ENCODE measurements at regions not wholly inside any gene's neighbourhood (a gene's known extent, or its start where the extent isn't known, plus 50 kb on each side); places are given as distances from the start of the nearest gene placed in this dataset.

GRCh38 chr20:24780674-24781417 is 168.2 kb upstream of the CST7 start:
- no peak for DNase-seq

- no peak for DNase-seq
These were observed 167.6 kb upstream of the CST7 start for GRCh38 chr20:24781418-24781980.

GRCh38 chr20:24782301-24782700 is 166.8 kb upstream of the CST7 start:
- DNase-seq, result no peak

GRCh38 chr20:24782801-24783630 is 166.1 kb upstream of the CST7 start:
- DNase-seq, result no peak

GRCh38 chr20:24783631-24784492 is 165.2 kb upstream of the CST7 start:
- no peak for DNase-seq

GRCh38 chr20:24784607-24785006 is 164.5 kb upstream of the CST7 start:
- no peak for DNase-seq

GRCh38 chr20:24785141-24786110 is 163.6 kb upstream of the CST7 start:
- no peak for DNase-seq

- DNase-seq, result no peak
These were observed 163.0 kb upstream of the CST7 start for GRCh38 chr20:24786111-24786495.

- DNase-seq, result no peak
These were observed 162.4 kb upstream of the CST7 start for GRCh38 chr20:24786646-24787045.

- DNase-seq, result no peak
These were observed 162.0 kb upstream of the CST7 start for GRCh38 chr20:24787071-24787470.

- DNase-seq, result no peak
These were observed 161.4 kb upstream of the CST7 start for GRCh38 chr20:24787621-24788020.

- DNase-seq, result no peak
These were observed 159.2 kb upstream of the CST7 start for GRCh38 chr20:24789877-24790276.

- no peak for DNase-seq
These were observed 158.3 kb upstream of the CST7 start for GRCh38 chr20:24790746-24791283.

- DNase-seq, result no peak
These were observed 157.1 kb upstream of the CST7 start for GRCh38 chr20:24791953-24792352.

GRCh38 chr20:24792641-24793495 is 156.2 kb upstream of the CST7 start:
- no peak for DNase-seq

- no peak for DNase-seq
These were observed 153.6 kb upstream of the CST7 start for GRCh38 chr20:24795436-24795835.

GRCh38 chr20:24796236-24796635 is 152.8 kb upstream of the CST7 start:
- DNase-seq, result no peak

GRCh38 chr20:24797113-24797512 is 152.0 kb upstream of the CST7 start:
- no peak for DNase-seq

- DNase-seq, result no peak
These were observed 151.1 kb upstream of the CST7 start for GRCh38 chr20:24797745-24798655.
